ENCODE measurements at regions not wholly inside any gene's neighbourhood (a gene's known extent, or its start where the extent isn't known, plus 50 kb on each side); places are given as distances from the start of the nearest gene placed in this dataset.

GRCh38 chr3:39727415-39727814, 82.0 kb upstream of the MYRIP start:
- TF ChIP-seq ETS1 (IDR thresholded peaks at IDR 0.05) (no peak), CTCF (conservative IDR thresholded peaks at IDR 0.05; ENCODE audit: low read depth in 2 of 2) (peak; percentile 54 to 83), EZH2phosphoT487 (IDR thresholded peaks at IDR 0.05; ENCODE audit: unreplicated experiment) (no peak), EZH2 (IDR thresholded peaks at IDR 0.05; ENCODE audit: low read depth, unreplicated experiment) (no peak), NANOG (IDR thresholded peaks at IDR 0.05; ENCODE audit: borderline replicate concordance) (no peak), POLR2AphosphoS5 (IDR thresholded peaks at IDR 0.05; ENCODE audit: low read depth) (no peak), REST (IDR thresholded peaks at IDR 0.05; ENCODE audit: unreplicated experiment) (no peak)

Data from GM23338 (cell line).